ENCODE measurements at regions not wholly inside any gene's neighbourhood (a gene's known extent, or its start where the extent isn't known, plus 50 kb on each side); places are given as distances from the start of the nearest gene placed in this dataset.

GRCh38 chr12:97630875-97631274 is 168.3 kb downstream of the RMST start:
- Histone ChIP-seq H3K4me1 (ENCODE audit: low read length) (no peaks in the 10 kb centered on the region), H4K20me1 (ENCODE audit: insufficient read depth, low read length) (no peaks in the 10 kb centered on the region), H3K79me2 (ENCODE audit: low read length) (no peaks in the 10 kb centered on the region), H3K27ac (ENCODE audit: low read length) (no peak overlapping the region), H3K9ac (ENCODE audit: low read length) (no peak overlapping the region), H3K9me3 (ENCODE audit: insufficient read depth, low read length) (no peaks in the 10 kb centered on the region), H2AFZ (ENCODE audit: low read depth, low read length) (no peak overlapping the region), H3K4me2 (ENCODE audit: low read length) (no peak overlapping the region), H3K27me3 (ENCODE audit: low read depth, low read length) (no peaks in the 10 kb centered on the region), H3K4me3 (ENCODE audit: low read length) (no peak overlapping the region), H3K36me3 (replicated peaks; ENCODE audit: low read depth, low read length) (no peaks in the 10 kb centered on the region)
- TF ChIP-seq, protein P1, sequence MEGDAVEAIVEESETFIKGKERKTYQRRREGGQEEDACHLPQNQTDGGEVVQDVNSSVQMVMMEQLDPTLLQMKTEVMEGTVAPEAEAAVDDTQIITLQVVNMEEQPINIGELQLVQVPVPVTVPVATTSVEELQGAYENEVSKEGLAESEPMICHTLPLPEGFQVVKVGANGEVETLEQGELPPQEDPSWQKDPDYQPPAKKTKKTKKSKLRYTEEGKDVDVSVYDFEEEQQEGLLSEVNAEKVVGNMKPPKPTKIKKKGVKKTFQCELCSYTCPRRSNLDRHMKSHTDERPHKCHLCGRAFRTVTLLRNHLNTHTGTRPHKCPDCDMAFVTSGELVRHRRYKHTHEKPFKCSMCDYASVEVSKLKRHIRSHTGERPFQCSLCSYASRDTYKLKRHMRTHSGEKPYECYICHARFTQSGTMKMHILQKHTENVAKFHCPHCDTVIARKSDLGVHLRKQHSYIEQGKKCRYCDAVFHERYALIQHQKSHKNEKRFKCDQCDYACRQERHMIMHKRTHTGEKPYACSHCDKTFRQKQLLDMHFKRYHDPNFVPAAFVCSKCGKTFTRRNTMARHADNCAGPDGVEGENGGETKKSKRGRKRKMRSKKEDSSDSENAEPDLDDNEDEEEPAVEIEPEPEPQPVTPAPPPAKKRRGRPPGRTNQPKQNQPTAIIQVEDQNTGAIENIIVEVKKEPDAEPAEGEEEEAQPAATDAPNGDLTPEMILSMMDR (IDR thresholded peaks at IDR 0.05; ENCODE audit: low read depth, low read length), result no peak
- no peak for TF ChIP-seq EZH2phosphoT487 (IDR thresholded peaks at IDR 0.05; ENCODE audit: low read depth)

DNA sequence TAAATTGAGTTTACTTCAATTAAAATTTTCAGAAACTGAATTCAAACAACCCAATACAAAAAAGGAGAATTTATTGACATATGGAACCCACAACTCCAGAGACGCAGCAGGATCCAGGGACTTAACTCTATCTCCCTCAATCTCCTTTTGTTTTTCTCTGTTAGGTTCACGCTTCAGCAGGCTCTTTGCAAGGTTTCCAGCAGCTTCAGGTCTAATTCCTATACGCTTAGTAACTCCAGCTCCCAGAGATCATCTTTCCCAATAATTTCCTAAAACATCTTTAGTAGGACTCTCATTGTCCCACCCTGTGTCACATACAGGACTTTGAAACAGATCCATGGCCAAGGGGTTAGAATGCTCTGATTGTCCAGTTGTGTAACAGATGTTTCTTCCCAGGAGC is 175.2 kb downstream of the RMST start:
- H3K9me3 ChIP-seq (ENCODE audit: insufficient read depth, low read length), result no peaks in the 10 kb centered on the region
- H3K27me3 ChIP-seq (ENCODE audit: low read depth, low read length), result no peaks in the 10 kb centered on the region
- H3K4me2 ChIP-seq (ENCODE audit: low read length), result no peak overlapping the region
- H3K36me3 ChIP-seq (replicated peaks; ENCODE audit: low read depth, low read length), result no peaks in the 10 kb centered on the region
- TF ChIP-seq, protein P1 (IDR thresholded peaks at IDR 0.05; ENCODE audit: low read depth, low read length), result no peak
- TF ChIP-seq EZH2phosphoT487 (IDR thresholded peaks at IDR 0.05; ENCODE audit: low read depth), result no peak
- H3K79me2 ChIP-seq (ENCODE audit: low read length), result no peaks in the 10 kb centered on the region
- H3K27ac ChIP-seq (ENCODE audit: low read length), result no peak overlapping the region
- no peaks in the 10 kb centered on the region for H4K20me1 ChIP-seq (ENCODE audit: insufficient read depth, low read length)
- H3K9ac ChIP-seq (ENCODE audit: low read length), result no peak overlapping the region
- no peaks in the 10 kb centered on the region for H3K4me1 ChIP-seq (ENCODE audit: low read length)
- H3K4me3 ChIP-seq (ENCODE audit: low read length), result no peak overlapping the region
- no peak overlapping the region for H2AFZ ChIP-seq (ENCODE audit: low read depth, low read length)

GRCh38 chr12:97638739-97639138 is 176.1 kb downstream of the RMST start:
- H2AFZ ChIP-seq (ENCODE audit: low read depth, low read length), result no peak overlapping the region
- no peak overlapping the region for H3K27ac ChIP-seq (ENCODE audit: low read length)
- H3K27me3 ChIP-seq (ENCODE audit: low read depth, low read length), result no peaks in the 10 kb centered on the region
- H3K36me3 ChIP-seq (replicated peaks; ENCODE audit: low read depth, low read length), result no peaks in the 10 kb centered on the region
- no peaks in the 10 kb centered on the region for H3K9me3 ChIP-seq (ENCODE audit: insufficient read depth, low read length)
- H4K20me1 ChIP-seq (ENCODE audit: insufficient read depth, low read length), result no peaks in the 10 kb centered on the region
- H3K4me1 ChIP-seq (ENCODE audit: low read length), result no peaks in the 10 kb centered on the region
- TF ChIP-seq, protein P1 (IDR thresholded peaks at IDR 0.05; ENCODE audit: low read depth, low read length), result no peak
- no peak overlapping the region for H3K4me3 ChIP-seq (ENCODE audit: low read length)
- H3K79me2 ChIP-seq (ENCODE audit: low read length), result no peaks in the 10 kb centered on the region
- H3K9ac ChIP-seq (ENCODE audit: low read length), result no peak overlapping the region
- H3K4me2 ChIP-seq (ENCODE audit: low read length), result no peak overlapping the region

GRCh38 chr12:97639702-97640101 is 177.1 kb downstream of the RMST start:
- Histone ChIP-seq H3K4me1 (ENCODE audit: low read length) (no peaks in the 10 kb centered on the region), H3K79me2 (ENCODE audit: low read length) (no peaks in the 10 kb centered on the region), H2AFZ (ENCODE audit: low read depth, low read length) (no peak overlapping the region), H3K27ac (ENCODE audit: low read length) (no peak overlapping the region), H3K9me3 (ENCODE audit: insufficient read depth, low read length) (no peaks in the 10 kb centered on the region), H3K9ac (ENCODE audit: low read length) (no peak overlapping the region), H4K20me1 (ENCODE audit: insufficient read depth, low read length) (no peaks in the 10 kb centered on the region), H3K4me3 (ENCODE audit: low read length) (no peak overlapping the region), H3K27me3 (ENCODE audit: low read depth, low read length) (no peaks in the 10 kb centered on the region), H3K4me2 (ENCODE audit: low read length) (no peak overlapping the region), H3K36me3 (replicated peaks; ENCODE audit: low read depth, low read length) (no peaks in the 10 kb centered on the region)
- TF ChIP-seq EZH2phosphoT487 (IDR thresholded peaks at IDR 0.05; ENCODE audit: low read depth), result no peak
- TF ChIP-seq, protein P1 (IDR thresholded peaks at IDR 0.05; ENCODE audit: low read depth, low read length), result no peak

Measured in OCI-LY3 (cell line).